HG02981 (cell line): ENCODE measurements at regions not wholly inside any gene's neighbourhood (a gene's known extent, or its start where the extent isn't known, plus 50 kb on each side); places are given as distances from the start of the nearest gene placed in this dataset.
"Not testable (repeated sequence)": the region's sequence is repeated elsewhere in the genome, so short reads cannot be mapped to it uniquely, and the experiment has no call there.

Experiments
- ATAC-seq: cut with Tn5 transposase; IDR thresholded peaks from one replicate; pipeline ENCODE4 v1.9.1; 2021; ENCODE audit warnings: mild to moderate bottlenecking, moderate library complexity; ENCODE audit not compliant: unreplicated experiment

- no peak for ATAC-seq
Measured at GRCh38 chr1:164071288-164071687, 487.7 kb upstream of the PBX1 start.

GRCh38 chr1:164086832-164087231 is 472.2 kb upstream of the PBX1 start:
- no peak for ATAC-seq

- no peak for ATAC-seq
Measured at GRCh38 chr1:164087906-164088453, 471.0 kb upstream of the PBX1 start.

GRCh38 chr1:164092603-164093353 is 466.2 kb upstream of the PBX1 start:
- ATAC-seq, result no peak

- ATAC-seq, result no peak
Measured at GRCh38 chr1:164093543-164093942, 465.4 kb upstream of the PBX1 start.

GRCh38 chr1:164101802-164102201 is 457.2 kb upstream of the PBX1 start:
- no peak for ATAC-seq

GRCh38 chr1:164131949-164132348 is 427.0 kb upstream of the PBX1 start:
- ATAC-seq, result no peak

GRCh38 chr1:164137273-164137925 is 421.6 kb upstream of the PBX1 start:
- ATAC-seq, result peak; percentile 53

GRCh38 chr1:164141797-164142196 is 417.2 kb upstream of the PBX1 start:
- no peak for ATAC-seq

- ATAC-seq, result no peak
Measured at GRCh38 chr1:164154622-164155021, 404.4 kb upstream of the PBX1 start.

GRCh38 chr1:164155347-164155746 is 403.6 kb upstream of the PBX1 start:
- no peak for ATAC-seq

- ATAC-seq, result no peak
Measured at GRCh38 chr1:164163289-164163849, 395.6 kb upstream of the PBX1 start.

- ATAC-seq, result no peak
Measured at GRCh38 chr1:164165466-164165865, 393.5 kb upstream of the PBX1 start.

GRCh38 chr1:164166454-164166853 is 392.5 kb upstream of the PBX1 start:
- ATAC-seq, result not testable (repeated sequence)

- no peak for ATAC-seq
Measured at GRCh38 chr1:164177118-164177517, 381.9 kb upstream of the PBX1 start.

GRCh38 chr1:164180824-164181223 is 378.2 kb upstream of the PBX1 start:
- ATAC-seq, result no peak

- no peak for ATAC-seq
Measured at GRCh38 chr1:164183854-164184635, 374.9 kb upstream of the PBX1 start.

- ATAC-seq, result no peak
Measured at GRCh38 chr1:164186881-164187280, 372.1 kb upstream of the PBX1 start.

GRCh38 chr1:164188497-164188896 is 370.5 kb upstream of the PBX1 start:
- no peak for ATAC-seq

- no peak for ATAC-seq
Measured at GRCh38 chr1:164191191-164191590, 367.8 kb upstream of the PBX1 start.

- ATAC-seq, result no peak
Measured at GRCh38 chr1:164210211-164210739, 348.7 kb upstream of the PBX1 start.
